Stimulated activated CD4-positive, alpha-beta T cell treated with anti-CD3 and anti-CD28 coated beads, Interleukin-12 subunit alpha, Interleukin-12 subunit beta, amount 100 ng/mL, for 48 hours (primary cell): ENCODE measurements at regions not wholly inside any gene's neighbourhood (a gene's known extent, or its start where the extent isn't known, plus 50 kb on each side); places are given as distances from the start of the nearest gene placed in this dataset.
A peak's percentile ranks its signal among the peaks of the same experiment; 100 is the strongest.
"Not testable (repeated sequence)": the region's sequence is repeated elsewhere in the genome, so short reads cannot be mapped to it uniquely, and the experiment has no call there.

Source experiments
- DNase-seq, 3 donors: peaks; one replicate each; pipeline ENCODE4 v3.0.0-alpha.2; 2020; ENCODE audit warnings: low read depth in 2 of 3, low spot score in 1 of 3

DNA sequence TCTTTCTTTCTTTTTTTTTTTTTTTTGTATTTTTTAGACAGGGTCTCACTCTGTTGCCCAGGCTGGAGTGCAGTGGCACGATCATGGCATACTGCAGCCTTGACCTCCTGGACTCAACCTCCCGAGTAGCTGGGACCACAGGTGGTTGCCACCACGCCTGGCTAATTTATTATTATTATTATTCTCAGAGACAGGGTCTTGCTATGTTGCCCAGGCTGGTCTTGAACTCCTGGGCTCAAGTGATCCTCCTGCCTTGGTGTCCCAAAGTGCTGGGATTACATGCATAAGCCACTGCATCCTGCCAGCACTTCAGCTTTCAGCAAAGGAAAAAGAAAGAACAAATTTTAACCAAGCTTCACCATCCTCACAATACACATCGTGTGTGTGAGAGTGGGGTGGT lies 97.9 kb upstream of the SERBP1 start:
- no peak for DNase-seq

- DNase-seq: no peak
Observed at GRCh38 chr1:67530071-67530470, 99.9 kb upstream of the SERBP1 start.

DNA sequence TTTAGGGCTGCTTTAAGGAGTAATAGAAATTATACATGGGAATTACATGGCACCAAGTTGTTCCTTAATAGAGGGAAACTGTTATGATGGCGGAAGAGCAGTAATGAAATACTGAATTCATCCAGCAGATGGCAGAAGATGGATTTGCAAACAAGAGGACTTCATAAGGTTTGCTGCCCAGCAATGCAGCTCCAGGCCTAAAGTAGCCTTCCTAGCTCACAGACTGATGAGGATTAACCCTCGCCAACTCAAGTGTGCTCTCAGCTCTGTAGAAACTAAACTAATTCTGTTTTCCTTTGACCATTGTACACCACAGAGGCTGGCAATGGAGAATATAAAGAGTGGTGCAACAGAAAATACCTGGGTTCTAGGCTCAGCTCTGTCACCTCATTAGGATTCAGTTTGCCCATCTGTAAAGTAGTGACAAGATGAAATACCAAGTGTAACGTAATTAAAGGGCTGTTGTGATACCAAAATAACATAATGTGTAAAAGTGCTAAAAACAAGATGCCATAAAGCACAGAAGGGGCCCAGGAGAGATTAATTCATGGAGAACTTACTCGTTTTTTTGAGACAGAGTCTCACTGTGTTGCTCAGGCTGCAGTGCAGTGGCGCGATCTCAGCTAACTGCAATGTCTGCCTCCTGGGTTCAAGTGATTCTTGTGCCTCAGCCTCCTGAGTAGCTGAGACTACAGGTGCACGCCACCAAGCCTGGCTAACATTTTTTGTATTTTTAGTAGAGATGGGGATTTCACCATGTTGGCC lies 102.4 kb upstream of the SERBP1 start:
- DNase-seq: peak in 1 of 3 donors; percentile 24

- no peak for DNase-seq
Observed at GRCh38 chr1:67534627-67535065, 104.4 kb upstream of the SERBP1 start.

DNA sequence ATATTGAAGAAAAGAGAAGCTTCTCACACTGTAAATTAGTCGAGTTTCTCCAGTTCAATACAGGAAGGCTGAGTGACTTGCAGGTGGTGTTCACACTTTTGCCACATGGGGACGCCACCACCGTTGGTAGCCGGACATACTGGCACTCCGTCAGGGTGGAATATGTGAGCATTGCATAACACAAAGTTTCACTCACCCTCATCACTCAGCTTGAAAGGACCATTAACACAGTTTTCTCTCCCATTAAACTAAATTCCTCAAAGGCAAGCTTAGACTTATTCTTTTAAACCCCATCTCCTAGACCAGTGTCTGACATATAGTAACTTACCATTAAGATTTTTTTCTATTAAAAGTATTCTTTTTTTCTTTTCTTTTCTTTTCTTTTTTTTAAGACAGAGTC lies 105.3 kb upstream of the SERBP1 start:
- peak; percentile 33 to 58 (median 37) for DNase-seq

- DNase-seq: no peak
Observed at GRCh38 chr1:67536957-67537666, 106.9 kb upstream of the SERBP1 start.

DNA sequence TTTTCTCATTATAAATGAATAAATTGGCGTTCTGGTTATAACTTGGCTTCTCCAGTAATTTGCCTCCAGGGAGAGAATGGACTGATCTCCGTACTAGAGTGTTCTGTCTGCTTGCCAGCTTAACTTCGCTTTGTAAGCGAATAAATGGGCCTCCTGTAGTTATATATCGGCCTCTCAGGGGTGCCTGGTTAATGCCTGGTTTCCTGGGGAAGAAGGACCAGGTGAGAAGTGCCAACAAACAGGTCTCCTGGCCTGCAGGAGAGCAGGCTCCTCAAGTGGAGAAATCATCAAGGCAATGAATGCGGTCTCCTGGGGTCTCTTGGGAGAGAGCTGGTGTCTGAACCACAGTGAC lies 107.4 kb upstream of the SERBP1 start:
- DNase-seq: no peak

GRCh38 chr1:67540025-67540732 lies 110.0 kb upstream of the SERBP1 start:
- DNase-seq: no peak

DNA sequence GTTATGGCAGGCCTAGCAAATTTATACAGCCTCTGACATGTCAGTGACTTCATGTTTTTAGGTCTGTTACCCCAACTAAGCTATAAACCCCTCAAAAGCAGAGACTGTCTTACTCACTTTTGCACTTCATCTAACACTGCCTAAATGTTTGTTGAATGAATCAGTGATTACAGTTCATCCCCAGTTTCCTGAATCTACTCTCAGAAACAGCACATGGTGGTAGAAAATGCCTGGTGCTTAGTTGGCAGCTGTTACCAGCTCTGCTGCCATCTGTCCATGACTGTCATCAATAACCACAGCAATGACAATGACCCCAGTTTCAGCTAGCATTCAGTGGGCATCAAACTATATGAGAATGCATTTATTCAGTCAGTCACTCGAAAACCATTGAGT lies 110.5 kb upstream of the SERBP1 start:
- DNase-seq: no peak

GRCh38 chr1:67542747-67543146 lies 112.5 kb upstream of the SERBP1 start:
- no peak for DNase-seq

DNA sequence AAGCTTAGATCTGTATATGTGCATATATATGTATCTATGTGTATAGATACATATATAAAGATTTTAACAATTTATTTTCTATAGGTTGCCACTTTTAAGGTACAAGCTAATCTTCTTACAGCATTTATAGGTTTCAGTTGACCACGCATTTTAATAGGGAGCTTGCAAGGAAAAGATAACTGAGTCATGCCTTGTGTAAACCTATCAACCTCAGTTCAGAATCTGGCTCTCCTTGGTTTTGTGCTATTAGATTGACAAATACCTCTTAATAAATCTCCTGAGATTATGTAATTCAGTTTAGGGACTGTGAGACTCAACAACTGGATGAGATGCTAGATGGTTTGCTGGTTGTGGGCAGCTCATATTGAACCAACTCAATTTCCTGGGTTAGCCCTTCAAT lies 114.7 kb upstream of the SERBP1 start:
- DNase-seq: no peak

DNA sequence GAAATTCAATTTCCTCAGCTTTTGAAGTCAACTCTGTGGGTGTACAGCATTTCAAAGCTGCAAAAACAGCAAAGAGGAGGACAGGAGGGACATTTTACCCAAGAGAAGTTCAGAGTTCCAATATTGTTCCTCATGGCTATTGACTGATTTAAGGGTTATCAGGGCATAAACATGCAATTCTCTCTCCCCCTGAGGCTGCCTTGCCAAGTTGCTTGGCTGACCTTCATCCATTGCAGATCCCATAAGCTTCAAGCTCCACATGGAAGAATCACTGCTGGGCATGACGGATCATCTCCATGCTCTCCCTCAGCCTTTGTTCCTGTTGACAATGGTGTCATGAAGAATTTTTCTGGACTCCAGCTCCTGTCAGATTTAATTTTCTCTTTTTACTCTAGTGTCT lies 115.2 kb upstream of the SERBP1 start:
- DNase-seq: no peak

DNA sequence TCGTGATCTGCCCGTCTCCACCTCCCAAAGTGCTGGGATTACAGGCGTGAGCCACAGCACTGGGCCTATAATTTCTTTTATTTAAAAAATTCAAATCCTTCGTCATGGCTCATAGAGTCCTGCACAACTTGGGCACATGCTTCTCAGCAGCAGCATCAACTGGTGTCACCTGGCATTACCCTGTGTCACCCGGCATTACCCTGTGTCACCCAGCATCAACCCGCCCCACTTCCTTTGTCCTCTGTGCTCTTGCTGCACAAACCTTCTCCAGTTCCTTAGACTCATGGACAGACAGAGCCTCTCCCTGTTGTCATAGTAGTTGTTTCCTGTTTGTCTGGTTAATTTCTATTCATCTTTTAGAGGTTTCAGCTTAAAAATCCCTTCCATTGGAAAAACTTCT lies 121.2 kb upstream of the SERBP1 start:
- no peak for DNase-seq

DNA sequence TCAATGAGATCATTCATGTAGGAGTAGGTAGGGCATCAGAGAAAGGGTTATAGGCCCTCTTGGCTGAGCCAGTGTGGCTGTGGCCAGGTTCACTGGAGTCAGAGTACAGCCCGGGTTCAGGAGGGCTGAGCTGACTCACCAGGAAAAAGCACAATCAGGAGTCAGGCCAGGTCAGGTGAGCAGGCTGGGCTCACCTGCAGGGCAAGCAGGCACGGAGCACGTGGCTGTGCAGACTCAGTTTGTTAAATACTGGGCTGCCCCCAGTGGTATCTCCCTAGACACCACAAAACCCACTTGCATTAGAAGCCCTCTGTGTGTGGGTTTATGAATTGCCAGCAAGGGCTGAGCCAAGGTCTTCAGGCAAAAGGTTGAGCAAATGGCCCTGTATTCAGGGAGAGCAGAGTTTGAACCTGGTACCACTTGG lies 122.1 kb upstream of the SERBP1 start:
- DNase-seq: no peak

DNA sequence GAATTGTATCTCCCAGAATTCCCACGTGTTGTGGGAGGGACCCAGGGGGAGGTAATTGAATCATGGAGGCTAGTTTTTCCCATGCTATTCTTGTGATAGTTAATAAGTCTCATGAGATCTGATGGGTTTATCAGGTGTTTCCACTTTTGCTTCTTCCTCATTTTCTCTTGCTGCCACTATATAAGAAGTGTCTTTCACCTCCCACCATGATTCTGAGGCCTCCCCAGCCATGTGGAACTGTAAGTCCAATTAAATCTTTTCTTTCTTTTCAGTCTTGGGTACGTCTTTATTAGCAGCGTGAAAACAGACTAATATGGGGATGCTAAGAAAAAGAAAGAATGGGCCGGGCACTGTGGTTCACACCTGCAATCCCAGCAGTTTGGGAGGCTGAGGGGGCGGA lies 124.0 kb upstream of the SERBP1 start:
- DNase-seq: not testable (repeated sequence)

GRCh38 chr1:67555461-67556296 lies 125.5 kb upstream of the SERBP1 start:
- DNase-seq: no peak

DNA sequence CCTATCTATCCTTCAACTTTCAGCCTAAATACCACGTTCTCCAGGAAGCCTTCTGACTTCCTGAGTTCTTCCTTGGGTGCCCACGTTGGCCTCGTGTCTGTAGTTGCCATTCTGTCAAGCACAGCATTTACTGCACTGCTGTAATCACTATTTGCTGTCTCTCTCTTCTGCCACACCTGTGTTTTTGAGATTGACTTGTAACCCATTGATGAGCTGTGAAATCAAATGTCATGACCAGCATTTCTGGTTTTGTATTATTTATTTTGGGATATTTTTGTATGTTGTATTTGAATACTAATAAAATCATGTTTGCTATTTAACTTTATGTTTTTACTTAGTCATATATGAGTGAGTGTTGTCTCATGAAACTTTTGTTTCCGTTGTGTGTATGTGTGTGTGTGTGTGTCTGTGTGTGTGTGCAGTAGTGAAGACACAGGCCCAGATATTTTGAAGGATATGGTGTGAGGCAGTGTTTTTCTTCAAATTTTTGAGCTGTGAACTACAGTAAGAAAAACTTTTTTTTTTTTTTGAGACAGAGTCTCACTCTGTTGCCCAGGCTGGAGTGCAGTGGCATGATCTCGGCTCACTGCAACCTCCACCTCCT lies 126.2 kb upstream of the SERBP1 start:
- no peak for DNase-seq

GRCh38 chr1:67557696-67558448 lies 127.1 kb upstream of the GADD45A start:
- DNase-seq: no peak

GRCh38 chr1:67558449-67559193 lies 126.4 kb upstream of the GADD45A start:
- DNase-seq: no peak
